Right atrium auricular region (tissue), 2 donors: ENCODE measurements at regions not wholly inside any gene's neighbourhood (a gene's known extent, or its start where the extent isn't known, plus 50 kb on each side); places are given as distances from the start of the nearest gene placed in this dataset.
"Not testable (repeated sequence)": the region's sequence is repeated elsewhere in the genome, so short reads cannot be mapped to it uniquely, and the experiment has no call there.

Experiments used
- DNase-seq: peaks from one replicate; pipeline ENCODE4 v3.0.0-alpha.2; 2019; ENCODE audit warnings: low spot score
- H3K27ac ChIP-seq, 2 donors: fragments of 200-600 bp; sonication (generic); 1 replicate in 1 of 2; 2 replicates in 1 of 2; pipeline ENCODE4 v1.5.1; 2016 to 2019
- H3K27me3 ChIP-seq, 2 donors: fragments of 200-600 bp; sonication (generic); one replicate each; pipeline versions ENCODE4 v1.5.1 to v1.6.0; 2017 to 2019
- H3K36me3 ChIP-seq: fragments of 200-600 bp; sonication (generic); one replicate; pipeline ENCODE4 v1.5.1; 2016
- H3K4me1 ChIP-seq, 2 donors: fragments of 200-600 bp; sonication (generic); one replicate each; pipeline versions ENCODE4 v1.5.1 to v1.6.0; 2017 to 2019
- H3K4me3 ChIP-seq, 2 donors: fragments of 200-600 bp; sonication (generic); 1 replicate in 1 of 2; 2 replicates in 1 of 2; pipeline ENCODE4 v1.5.1; 2017 to 2019; ENCODE audit warnings: mild to moderate bottlenecking in 1 of 2, moderate library complexity in 1 of 2
- H3K9me3 ChIP-seq, 2 donors: fragments of 200-600 bp; sonication (generic); one replicate each; pipeline ENCODE4 v1.5.1; 2019
- TF ChIP-seq, protein P1 (sequence below), 2 donors: fragments of 200-600 bp; sonication (generic); IDR thresholded peaks; one replicate each; pipeline ENCODE4 v1.5.1; 2019; ENCODE audit warnings: antibody characterized with exemption in 2 of 2

- Histone ChIP-seq H3K27me3 (no peaks in the 10 kb centered on the region), H3K27ac (no peak overlapping the region), H3K4me1 (no peaks in the 10 kb centered on the region), H3K9me3 (no peaks in the 10 kb centered on the region), H3K36me3 (no peaks in the 10 kb centered on the region), H3K4me3 (no peak overlapping the region)
- TF ChIP-seq, protein P1, sequence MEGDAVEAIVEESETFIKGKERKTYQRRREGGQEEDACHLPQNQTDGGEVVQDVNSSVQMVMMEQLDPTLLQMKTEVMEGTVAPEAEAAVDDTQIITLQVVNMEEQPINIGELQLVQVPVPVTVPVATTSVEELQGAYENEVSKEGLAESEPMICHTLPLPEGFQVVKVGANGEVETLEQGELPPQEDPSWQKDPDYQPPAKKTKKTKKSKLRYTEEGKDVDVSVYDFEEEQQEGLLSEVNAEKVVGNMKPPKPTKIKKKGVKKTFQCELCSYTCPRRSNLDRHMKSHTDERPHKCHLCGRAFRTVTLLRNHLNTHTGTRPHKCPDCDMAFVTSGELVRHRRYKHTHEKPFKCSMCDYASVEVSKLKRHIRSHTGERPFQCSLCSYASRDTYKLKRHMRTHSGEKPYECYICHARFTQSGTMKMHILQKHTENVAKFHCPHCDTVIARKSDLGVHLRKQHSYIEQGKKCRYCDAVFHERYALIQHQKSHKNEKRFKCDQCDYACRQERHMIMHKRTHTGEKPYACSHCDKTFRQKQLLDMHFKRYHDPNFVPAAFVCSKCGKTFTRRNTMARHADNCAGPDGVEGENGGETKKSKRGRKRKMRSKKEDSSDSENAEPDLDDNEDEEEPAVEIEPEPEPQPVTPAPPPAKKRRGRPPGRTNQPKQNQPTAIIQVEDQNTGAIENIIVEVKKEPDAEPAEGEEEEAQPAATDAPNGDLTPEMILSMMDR (IDR thresholded peaks at IDR 0.05) = no peak
- no peak for DNase-seq
These were observed 76.7 kb downstream of the FTHL17 start for GRCh38 chrX:30995060-30995700.

- H3K9me3 ChIP-seq, H3K27me3 ChIP-seq, H3K4me1 ChIP-seq, H3K27ac ChIP-seq, H3K4me3 ChIP-seq, H3K36me3 ChIP-seq, DNase-seq: not testable (repeated sequence)
These were observed 77.8 kb downstream of the FTHL17 start for GRCh38 chrX:30994018-30994417.

- H3K4me1 ChIP-seq = no peaks in the 10 kb centered on the region
- DNase-seq = no peak
- H3K9me3 ChIP-seq = no peaks in the 10 kb centered on the region
These were observed 79.4 kb downstream of the FTHL17 start for GRCh38 chrX:30992381-30992904.

DNA sequence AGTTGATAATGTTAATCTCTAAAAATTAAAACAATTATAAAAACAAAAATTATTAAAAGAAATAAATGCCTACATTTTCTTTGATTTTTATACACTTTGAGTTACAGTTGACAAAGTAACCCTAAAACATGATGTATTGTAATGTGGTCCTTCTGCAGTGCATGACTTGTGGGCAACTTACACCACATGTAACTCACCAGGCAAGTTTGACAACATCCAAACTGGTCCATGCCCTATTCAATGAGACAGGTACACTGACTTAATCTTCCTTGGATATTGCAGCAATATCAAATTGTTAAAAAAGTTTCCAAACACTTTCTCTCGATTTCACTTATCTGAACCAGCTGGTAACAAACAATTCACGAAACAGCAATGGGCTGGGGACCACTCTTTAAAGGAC is 81.5 kb downstream of the FTHL17 start:
- TF ChIP-seq, protein P1 (IDR thresholded peaks at IDR 0.05) = no peak
- Histone ChIP-seq H3K36me3 (no peaks in the 10 kb centered on the region), H3K27me3 (no peaks in the 10 kb centered on the region), H3K9me3 (no peaks in the 10 kb centered on the region), H3K4me1 (no peaks in the 10 kb centered on the region), H3K4me3 (no peak overlapping the region), H3K27ac (no peak overlapping the region)
- DNase-seq = no peak

More at GRCh38 chrX:30992381-30992904, 79.4 kb downstream of the FTHL17 start:
- no peak overlapping the region for H3K4me3 ChIP-seq
- no peaks in the 10 kb centered on the region for H3K36me3 ChIP-seq
- no peak overlapping the region for H3K27ac ChIP-seq
- TF ChIP-seq, protein P1 (IDR thresholded peaks at IDR 0.05) = no peak
- no peaks in the 10 kb centered on the region for H3K27me3 ChIP-seq

DNA sequence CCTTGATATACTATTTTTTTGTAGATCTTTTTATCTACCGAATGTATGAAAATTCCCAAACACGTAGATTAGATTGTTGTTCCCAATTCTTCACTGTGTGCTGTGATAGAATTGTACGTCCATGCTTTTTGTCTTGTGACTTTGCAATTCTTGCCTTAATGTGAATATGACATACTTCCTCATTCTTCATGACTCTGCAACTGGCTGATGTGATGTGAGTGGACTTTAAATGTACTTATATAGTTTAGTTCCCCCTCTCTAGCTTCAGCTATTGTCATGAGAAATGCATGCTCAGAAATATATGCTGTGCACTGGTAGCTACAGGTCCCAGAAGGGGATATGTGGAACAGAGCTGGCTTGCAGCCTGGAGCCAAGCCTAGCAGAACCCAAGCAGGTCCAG is 89.4 kb downstream of the FTHL17 start:
- DNase-seq = no peak
- TF ChIP-seq, protein P1 (IDR thresholded peaks at IDR 0.05) = no peak
- H3K27ac ChIP-seq = no peak overlapping the region

GRCh38 chrX:30981968-30982367 is 89.9 kb downstream of the FTHL17 start:
- TF ChIP-seq, protein P1 (IDR thresholded peaks at IDR 0.05) = no peak
- Histone ChIP-seq H3K27me3 (no peaks in the 10 kb centered on the region), H3K4me1 (no peaks in the 10 kb centered on the region), H3K9me3 (no peaks in the 10 kb centered on the region), H3K4me3 (no peak overlapping the region), H3K27ac (no peak overlapping the region), H3K36me3 (no peaks in the 10 kb centered on the region)
- no peak for DNase-seq

More for the DNA sequence above, 89.4 kb downstream of the FTHL17 start:
- H3K36me3 ChIP-seq = no peaks in the 10 kb centered on the region
- no peaks in the 10 kb centered on the region for H3K27me3 ChIP-seq
- H3K4me1 ChIP-seq = no peaks in the 10 kb centered on the region
- no peaks in the 10 kb centered on the region for H3K9me3 ChIP-seq
- no peak overlapping the region for H3K4me3 ChIP-seq
